Gastroesophageal sphincter (tissue), 4 donors: ENCODE measurements at regions not wholly inside any gene's neighbourhood (a gene's known extent, or its start where the extent isn't known, plus 50 kb on each side); places are given as distances from the start of the nearest gene placed in this dataset.

ENCODE experiments used
- ATAC-seq: fragments of 150-250 bp; one replicate; pipeline ENCODE4 v1.9.1; 2016; ENCODE audit warnings: mild to moderate bottlenecking, moderate library complexity
- H3K27ac ChIP-seq, 4 donors: fragments of 200-600 bp; sonication (generic) in 3 of 4; 1 replicate in 3 of 4; 2 replicates in 1 of 4; pipeline ENCODE4 v1.5.1; 2016 to 2019
- H3K27me3 ChIP-seq: fragments of 200-600 bp; sonication (generic); one replicate; pipeline ENCODE4 v1.5.1; 2019
- H3K36me3 ChIP-seq, 2 donors: fragments of 200-600 bp; sonication (generic); one replicate each; pipeline ENCODE4 v1.5.1; 2019; ENCODE audit warnings: control low read depth in 1 of 2
- H3K4me1 ChIP-seq, 3 donors: fragments of 200-600 bp; sonication (generic); 1 replicate in 2 of 3; 2 replicates in 1 of 3; pipeline ENCODE4 v1.5.1; 2016 to 2019; ENCODE audit warnings: control low read depth in 2 of 3
- H3K4me3 ChIP-seq, 2 donors: fragments of 200-600 bp; sonication (generic); one replicate each; pipeline ENCODE4 v1.5.1; 2019; ENCODE audit warnings: mild to moderate bottlenecking in 1 of 2, moderate library complexity in 1 of 2
- H3K9me3 ChIP-seq, 3 donors: fragments of 200-600 bp; sonication (generic); one replicate each; pipeline ENCODE4 v1.5.1; 2017 to 2019; ENCODE audit warnings: control low read depth in 2 of 3
- CTCF ChIP-seq, 4 experiments: fragments of 200-600 bp in 2 of 4; fragments of 450-650 bp in 2 of 4; sonication (generic) in 1 of 4; IDR thresholded peaks; one replicate each; pipeline ENCODE4 v1.5.1; 2017 to 2019; ENCODE audit warnings: antibody characterized with exemption in 4 of 4, mild to moderate bottlenecking in 2 of 4, moderate library complexity in 2 of 4
- EP300 ChIP-seq: sonication (generic); formaldehyde crosslinking; IDR thresholded peaks from one replicate; pipeline ENCODE4 v1.6.1; 2017; ENCODE audit warnings: antibody characterized with exemption, mild to moderate bottlenecking
- POLR2A ChIP-seq, 2 donors: fragments of 450-650 bp; IDR thresholded peaks; one replicate each; pipeline ENCODE4 v1.6.1; 2017; ENCODE audit warnings: antibody characterized with exemption in 2 of 2, mild to moderate bottlenecking in 2 of 2, moderate library complexity in 1 of 2
- POLR2AphosphoS5 ChIP-seq: sonication (generic); formaldehyde crosslinking; IDR thresholded peaks from one replicate; pipeline ENCODE4 v1.6.1; 2017; ENCODE audit warnings: antibody characterized with exemption
- WGBS, 2 donors: methylation state at CpG; one replicate each; pipeline ENCODE4 v1.1.5; 2018; ENCODE audit warnings: low coverage in 1 of 2; 5-methylcytosine and 5-hydroxymethylcytosine counted together

GRCh38 chr4:177127658-177128057 lies 182.0 kb upstream of the NEIL3 start:
- H3K27me3 ChIP-seq: no peaks in the 10 kb centered on the region
- no peak overlapping the region for H3K4me3 ChIP-seq
- H3K36me3 ChIP-seq: no peaks in the 10 kb centered on the region
- H3K9me3 ChIP-seq: peaks cover 0 to 18% (median 0%) of the 10 kb centered on the region in 3 donors
- ATAC-seq: no peak
- TF ChIP-seq POLR2A (IDR thresholded peaks at IDR 0.05) (no peak), EP300 (no peak), POLR2AphosphoS5 (no peak), CTCF (IDR thresholded peaks at IDR 0.05) (no peak)
- H3K27ac ChIP-seq: no peak overlapping the region
- no peaks in the 10 kb centered on the region for H3K4me1 ChIP-seq

- TF ChIP-seq POLR2AphosphoS5 (no peak), POLR2A (IDR thresholded peaks at IDR 0.05) (no peak), EP300 (no peak), CTCF (IDR thresholded peaks at IDR 0.05) (no peak)
- Histone ChIP-seq H3K4me1 (no peaks in the 10 kb centered on the region), H3K4me3 (no peak overlapping the region), H3K27ac (no peak overlapping the region), H3K9me3 (peaks cover 0 to 18% (median 0%) of the 10 kb centered on the region in 3 donors), H3K27me3 (no peaks in the 10 kb centered on the region), H3K36me3 (no peaks in the 10 kb centered on the region)
- WGBS, 2 donors: 63 to 70% methylated on average over 1 of the region's 1 CpG
- ATAC-seq: no peak
Observed at GRCh38 chr4:177128306-177128705, 181.4 kb upstream of the NEIL3 start.

- ATAC-seq: no peak
- no peak overlapping the region for H3K4me3 ChIP-seq
- no peaks in the 10 kb centered on the region for H3K36me3 ChIP-seq
- H3K27ac ChIP-seq: no peak overlapping the region
- peaks cover 0 to 18% (median 0%) of the 10 kb centered on the region in 3 donors for H3K9me3 ChIP-seq
- H3K27me3 ChIP-seq: no peaks in the 10 kb centered on the region
- TF ChIP-seq EP300 (no peak), POLR2AphosphoS5 (no peak), POLR2A (IDR thresholded peaks at IDR 0.05) (no peak), CTCF (IDR thresholded peaks at IDR 0.05) (no peak)
- no peaks in the 10 kb centered on the region for H3K4me1 ChIP-seq
Observed at GRCh38 chr4:177131736-177132135, 177.9 kb upstream of the NEIL3 start.

- Histone ChIP-seq H3K27me3 (no peaks in the 10 kb centered on the region), H3K4me1 (no peaks in the 10 kb centered on the region), H3K9me3 (no peaks in the 10 kb centered on the region), H3K27ac (no peak overlapping the region), H3K36me3 (no peaks in the 10 kb centered on the region), H3K4me3 (no peak overlapping the region)
- no peak for TF ChIP-seq CTCF (IDR thresholded peaks at IDR 0.05)
- TF ChIP-seq POLR2A (IDR thresholded peaks at IDR 0.05): no peak
- TF ChIP-seq EP300: no peak
- no peak for TF ChIP-seq POLR2AphosphoS5
- no peak for ATAC-seq
Observed at GRCh38 chr4:177147668-177148067, 162.0 kb upstream of the NEIL3 start.

- ATAC-seq: no peak
- Histone ChIP-seq H3K27ac (no peak overlapping the region), H3K4me3 (no peak overlapping the region), H3K9me3 (no peaks in the 10 kb centered on the region), H3K4me1 (no peaks in the 10 kb centered on the region), H3K36me3 (no peaks in the 10 kb centered on the region), H3K27me3 (no peaks in the 10 kb centered on the region)
- TF ChIP-seq EP300 (no peak), CTCF (IDR thresholded peaks at IDR 0.05) (no peak), POLR2AphosphoS5 (no peak), POLR2A (IDR thresholded peaks at IDR 0.05) (no peak)
- 76 to 83% methylated on average over 2 to 3 of the region's 3 CpGs for WGBS, 2 donors
Observed at GRCh38 chr4:177155454-177155853, 154.2 kb upstream of the NEIL3 start.
